HEK293 (cell line): ENCODE measurements at regions not wholly inside any gene's neighbourhood (a gene's known extent, or its start where the extent isn't known, plus 50 kb on each side); places are given as distances from the start of the nearest gene placed in this dataset.

Experiments used
- CTCF ChIA-PET: fragments of 350-600 bp; formaldehyde crosslinking; extraction: SDS; loops from one replicate; lab custom pipeline; 2021; ENCODE audit warnings: antibody characterized with exemption; lab: Yijun Ruan, JAX
- POLR2A ChIA-PET: fragments of 300-600 bp; formaldehyde crosslinking; extraction: SDS; loops from one replicate; lab custom pipeline; 2020; ENCODE audit warnings: antibody characterized with exemption, inconsistent platforms; lab: Yijun Ruan, JAX
- H3K27ac ChIP-seq: fragments of 200-500 bp; sonication (Bioruptor generic); 2 replicates; pipeline ENCODE4 v1.5.1; 2014; ENCODE audit warnings: low read depth, low read length, control low read depth, inconsistent platforms; ENCODE audit errors: extremely low read depth
- H3K36me3 ChIP-seq, 2 experiments: fragments of 200-500 bp in 1 of 2; sonication (Bioruptor generic) in 1 of 2; 1 replicate in 1 of 2; 2 replicates in 1 of 2; pipeline ENCODE4 v1.5.1; 2014 to 2017; ENCODE audit warnings: inconsistent platforms in 2 of 2, low read length in 2 of 2; ENCODE audit not compliant: control insufficient read depth in 2 of 2, insufficient read depth in 1 of 2
- H3K4me1 ChIP-seq: fragments of 200-500 bp; sonication (Bioruptor generic); 2 replicates; pipeline ENCODE4 v1.5.1; 2014; ENCODE audit warnings: mild to moderate bottlenecking, low read length, inconsistent platforms; ENCODE audit not compliant: control insufficient read depth, insufficient read depth
- H3K4me3 ChIP-seq: 2 replicates; pipeline ENCODE4 v1.5.1; 2011; ENCODE audit warnings: low read depth, mild to moderate bottlenecking, control low read depth, low read length, moderate library complexity
- H3K9me3 ChIP-seq: fragments of 200-500 bp; sonication (Bioruptor generic); 2 replicates; pipeline ENCODE4 v1.5.1; 2014; ENCODE audit warnings: low read depth, low read length, inconsistent platforms; ENCODE audit not compliant: control insufficient read depth, insufficient read depth
- MZF1 ChIP-seq: fragments of 450-650 bp; formaldehyde crosslinking; IDR thresholded peaks from 2 replicates; pipeline ENCODE4 v1.5.1; 2017; ENCODE audit warnings: missing biosample characterization, missing genetic modification characterization, borderline replicate concordance
- PBX3 ChIP-seq: sonication (generic); formaldehyde crosslinking; IDR thresholded peaks from 2 replicates; pipeline ENCODE4 v1.8.1; 2022; ENCODE audit warnings: mild to moderate bottlenecking, moderate library complexity, missing genetic modification reagents
- REPIN1 ChIP-seq: fragments of 450-650 bp; formaldehyde crosslinking; IDR thresholded peaks from 2 replicates; pipeline ENCODE4 v1.5.1; 2017; ENCODE audit warnings: missing biosample characterization, missing genetic modification characterization, low read depth
- ZBTB21 ChIP-seq: fragments of 450-650 bp; formaldehyde crosslinking; IDR thresholded peaks from 2 replicates; pipeline ENCODE4 v1.5.1; 2017; ENCODE audit warnings: missing biosample characterization, missing genetic modification characterization
- ZBTB48 ChIP-seq: fragments of 450-650 bp; formaldehyde crosslinking; IDR thresholded peaks from 2 replicates; pipeline ENCODE4 v1.5.1; 2016; ENCODE audit warnings: missing biosample characterization, missing genetic modification characterization
- ZNF24 ChIP-seq: fragments of 450-650 bp; formaldehyde crosslinking; IDR thresholded peaks from 2 replicates; pipeline ENCODE4 v1.5.1; 2016; ENCODE audit warnings: missing biosample characterization, missing genetic modification characterization
- ZNF416 ChIP-seq: fragments of 450-650 bp; formaldehyde crosslinking; IDR thresholded peaks from 2 replicates; pipeline ENCODE4 v1.5.1; 2016; ENCODE audit warnings: missing biosample characterization, missing genetic modification characterization
- ZNF623 ChIP-seq: fragments of 450-650 bp; formaldehyde crosslinking; IDR thresholded peaks from 2 replicates; pipeline ENCODE4 v1.5.1; 2016; ENCODE audit warnings: missing biosample characterization, missing genetic modification characterization
- TF ChIP-seq, protein P1 (sequence below): fragments of 450-650 bp; formaldehyde crosslinking; IDR thresholded peaks from 2 replicates; pipeline ENCODE4 v1.5.1; 2016; ENCODE audit warnings: missing biosample characterization, missing genetic modification characterization
- TF ChIP-seq, protein P2 (sequence below): fragments of 450-650 bp; formaldehyde crosslinking; IDR thresholded peaks from 2 replicates; pipeline ENCODE4 v1.5.1; 2017; ENCODE audit warnings: missing biosample characterization, missing genetic modification characterization
- TF ChIP-seq, protein P3 (sequence below): fragments of 450-650 bp; formaldehyde crosslinking; IDR thresholded peaks from 2 replicates; pipeline ENCODE4 v1.5.1; 2017; ENCODE audit warnings: missing biosample characterization, missing genetic modification characterization
- TF ChIP-seq, protein P4 (sequence below): fragments of 450-650 bp; IDR thresholded peaks from 2 replicates; pipeline ENCODE4 v1.5.1; 2018; ENCODE audit warnings: missing biosample characterization, missing genetic modification characterization

DNA sequence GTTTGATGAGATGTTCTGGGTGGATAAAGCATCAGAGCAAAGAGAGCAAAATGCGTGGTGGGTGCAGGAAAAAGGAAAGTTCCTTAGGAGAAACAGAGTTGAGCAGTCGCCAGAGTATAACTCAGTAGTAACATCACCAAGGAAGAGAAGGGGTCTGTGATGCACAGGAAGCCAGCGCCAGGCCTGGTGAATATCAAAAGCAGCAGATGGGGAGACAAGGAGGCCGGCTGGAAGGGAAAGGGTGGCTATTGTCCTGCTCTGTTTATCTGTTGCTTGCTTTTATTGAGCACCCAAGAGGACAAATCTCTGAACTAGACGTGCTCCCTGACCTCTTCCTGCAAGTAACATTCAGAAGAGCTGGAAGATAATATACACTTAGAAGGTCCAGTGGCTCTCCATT, 52.7 kb upstream of the GRAMD1B start (continued):
- TF ChIP-seq, protein P1, sequence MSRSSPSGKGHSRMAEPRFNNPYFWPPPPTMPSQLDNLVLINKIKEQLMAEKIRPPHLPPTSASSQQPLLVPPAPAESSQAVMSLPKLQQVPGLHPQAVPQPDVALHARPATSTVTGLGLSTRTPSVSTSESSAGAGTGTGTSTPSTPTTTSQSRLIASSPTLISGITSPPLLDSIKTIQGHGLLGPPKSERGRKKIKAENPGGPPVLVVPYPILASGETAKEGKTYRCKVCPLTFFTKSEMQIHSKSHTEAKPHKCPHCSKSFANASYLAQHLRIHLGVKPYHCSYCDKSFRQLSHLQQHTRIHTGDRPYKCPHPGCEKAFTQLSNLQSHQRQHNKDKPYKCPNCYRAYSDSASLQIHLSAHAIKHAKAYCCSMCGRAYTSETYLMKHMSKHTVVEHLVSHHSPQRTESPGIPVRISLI = no peak

DNA sequence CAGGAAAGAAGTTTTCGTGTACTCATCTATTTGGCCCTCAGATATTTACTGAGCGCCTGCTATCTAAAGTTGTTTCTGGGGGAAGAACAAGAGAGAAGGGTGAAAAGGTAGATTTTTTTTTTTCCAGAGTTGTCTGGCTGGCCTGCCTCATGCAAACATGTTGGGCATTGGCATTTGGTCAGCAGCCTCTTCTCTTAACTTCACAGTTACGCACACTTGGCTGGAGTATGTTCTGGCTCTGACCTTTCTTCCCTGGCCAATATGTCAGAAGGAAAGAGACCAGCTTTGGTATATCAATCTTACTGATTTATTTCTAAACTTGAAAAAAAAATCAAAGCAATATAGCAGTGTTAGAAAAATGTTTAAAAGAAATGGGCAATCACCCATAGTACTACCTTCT, 54.2 kb upstream of the GRAMD1B start:
- Histone ChIP-seq H3K36me3 (no peaks in the 10 kb centered on the region), H3K4me3 (no peak overlapping the region), H3K27ac (no peak overlapping the region), H3K4me1 (no peaks in the 10 kb centered on the region; the same call in 1 of the 2 replicates), H3K9me3 (no peaks in the 10 kb centered on the region)
- CTCF ChIA-PET = no interaction called here
- POLR2A ChIA-PET = no interaction called here
- TF ChIP-seq ZNF24 (no peak), ZNF416 (tag by site-specific recombination) (no peak), REPIN1 (tag by site-specific recombination) (no peak), ZBTB21 (tag by site-specific recombination) (no peak), ZNF623 (tag by site-specific recombination) (no peak)
- TF ChIP-seq, protein P2, sequence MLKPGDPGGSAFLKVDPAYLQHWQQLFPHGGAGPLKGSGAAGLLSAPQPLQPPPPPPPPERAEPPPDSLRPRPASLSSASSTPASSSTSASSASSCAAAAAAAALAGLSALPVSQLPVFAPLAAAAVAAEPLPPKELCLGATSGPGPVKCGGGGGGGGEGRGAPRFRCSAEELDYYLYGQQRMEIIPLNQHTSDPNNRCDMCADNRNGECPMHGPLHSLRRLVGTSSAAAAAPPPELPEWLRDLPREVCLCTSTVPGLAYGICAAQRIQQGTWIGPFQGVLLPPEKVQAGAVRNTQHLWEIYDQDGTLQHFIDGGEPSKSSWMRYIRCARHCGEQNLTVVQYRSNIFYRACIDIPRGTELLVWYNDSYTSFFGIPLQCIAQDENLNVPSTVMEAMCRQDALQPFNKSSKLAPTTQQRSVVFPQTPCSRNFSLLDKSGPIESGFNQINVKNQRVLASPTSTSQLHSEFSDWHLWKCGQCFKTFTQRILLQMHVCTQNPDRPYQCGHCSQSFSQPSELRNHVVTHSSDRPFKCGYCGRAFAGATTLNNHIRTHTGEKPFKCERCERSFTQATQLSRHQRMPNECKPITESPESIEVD (tag by site-specific recombination) = no peak
- TF ChIP-seq, protein P3, sequence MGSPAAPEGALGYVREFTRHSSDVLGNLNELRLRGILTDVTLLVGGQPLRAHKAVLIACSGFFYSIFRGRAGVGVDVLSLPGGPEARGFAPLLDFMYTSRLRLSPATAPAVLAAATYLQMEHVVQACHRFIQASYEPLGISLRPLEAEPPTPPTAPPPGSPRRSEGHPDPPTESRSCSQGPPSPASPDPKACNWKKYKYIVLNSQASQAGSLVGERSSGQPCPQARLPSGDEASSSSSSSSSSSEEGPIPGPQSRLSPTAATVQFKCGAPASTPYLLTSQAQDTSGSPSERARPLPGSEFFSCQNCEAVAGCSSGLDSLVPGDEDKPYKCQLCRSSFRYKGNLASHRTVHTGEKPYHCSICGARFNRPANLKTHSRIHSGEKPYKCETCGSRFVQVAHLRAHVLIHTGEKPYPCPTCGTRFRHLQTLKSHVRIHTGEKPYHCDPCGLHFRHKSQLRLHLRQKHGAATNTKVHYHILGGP (tag by site-specific recombination) = no peak
- TF ChIP-seq, protein P4, sequence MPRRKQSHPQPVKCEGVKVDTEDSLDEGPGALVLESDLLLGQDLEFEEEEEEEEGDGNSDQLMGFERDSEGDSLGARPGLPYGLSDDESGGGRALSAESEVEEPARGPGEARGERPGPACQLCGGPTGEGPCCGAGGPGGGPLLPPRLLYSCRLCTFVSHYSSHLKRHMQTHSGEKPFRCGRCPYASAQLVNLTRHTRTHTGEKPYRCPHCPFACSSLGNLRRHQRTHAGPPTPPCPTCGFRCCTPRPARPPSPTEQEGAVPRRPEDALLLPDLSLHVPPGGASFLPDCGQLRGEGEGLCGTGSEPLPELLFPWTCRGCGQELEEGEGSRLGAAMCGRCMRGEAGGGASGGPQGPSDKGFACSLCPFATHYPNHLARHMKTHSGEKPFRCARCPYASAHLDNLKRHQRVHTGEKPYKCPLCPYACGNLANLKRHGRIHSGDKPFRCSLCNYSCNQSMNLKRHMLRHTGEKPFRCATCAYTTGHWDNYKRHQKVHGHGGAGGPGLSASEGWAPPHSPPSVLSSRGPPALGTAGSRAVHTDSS (tag by site-specific recombination) = no peak

- Histone ChIP-seq H3K4me1 (no peaks in the 10 kb centered on the region; the same call in 1 of the 2 replicates), H3K36me3 (no peaks in the 10 kb centered on the region), H3K27ac (no peak overlapping the region), H3K4me3 (no peak overlapping the region), H3K9me3 (no peaks in the 10 kb centered on the region)
- ChIA-PET CTCF (no interaction called here), POLR2A (no interaction called here)
- TF ChIP-seq MZF1 = no peak
- TF ChIP-seq, protein P1 = no peak
- TF ChIP-seq PBX3 (CRISPR knock-in tag) = no peak
- no peak for TF ChIP-seq ZBTB48 (tag by site-specific recombination)
These were observed 55.5 kb upstream of the GRAMD1B start for GRCh38 chr11:123374622-123374968.
